CD4-positive, CD25-positive, alpha-beta regulatory T cell (primary cell): ENCODE measurements at regions not wholly inside any gene's neighbourhood (a gene's known extent, or its start where the extent isn't known, plus 50 kb on each side); places are given as distances from the start of the nearest gene placed in this dataset.
A peak's percentile ranks its signal among the peaks of the same experiment; 100 is the strongest.

Experiments used
- ATAC-seq, 2 donors: fragments of 150-1000 bp; cut with Tn5 transposase; one replicate each; pipeline ENCODE4 v1.10.0; 2021; ENCODE audit warnings: low read depth in 2 of 2, moderate number of reproducible peaks in 2 of 2, moderate library complexity in 1 of 2
- DNase-seq, 3 donors: peaks; one replicate each; pipeline versions ENCODE4 v3.0.0 to v3.0.0-alpha.2; 2012 to 2022; ENCODE audit warnings: mixed read lengths in 1 of 3
- H3K27ac ChIP-seq: one replicate; pipeline ENCODE4 v1.7.0; 2013; ENCODE audit warnings: mild to moderate bottlenecking, low read length; ENCODE audit not compliant: insufficient read depth, poor library complexity, severe bottlenecking
- H3K27me3 ChIP-seq: one replicate; pipeline ENCODE4 v1.7.0; 2013; ENCODE audit warnings: low read length; ENCODE audit not compliant: control insufficient read depth, insufficient read depth
- H3K36me3 ChIP-seq: one replicate; pipeline ENCODE4 v1.7.0; 2013; ENCODE audit warnings: mild to moderate bottlenecking, low read length, moderate library complexity; ENCODE audit not compliant: control insufficient read depth, insufficient read depth
- H3K4me1 ChIP-seq: 2 replicates; pipeline ENCODE4 v1.7.0; 2013; ENCODE audit warnings: mild to moderate bottlenecking, low read length; ENCODE audit not compliant: insufficient read depth, control insufficient read depth, poor library complexity, severe bottlenecking
- H3K4me3 ChIP-seq: one replicate; pipeline ENCODE4 v1.7.0; 2013; ENCODE audit warnings: low read depth, mild to moderate bottlenecking, low read length, moderate library complexity
- H3K9me3 ChIP-seq, 2 experiments: 1 replicate in 1 of 2; 2 replicates in 1 of 2; pipeline ENCODE4 v1.7.0; 2013; ENCODE audit warnings: low read length in 2 of 2, mild to moderate bottlenecking in 1 of 2, moderate library complexity in 1 of 2; ENCODE audit not compliant: control insufficient read depth in 2 of 2
- H3K27ac Mint-ChIP-seq, 3 donors: one replicate each; pipeline ENCODE4 v1.8.0; 2020 to 2022; ENCODE audit warnings: mild to moderate bottlenecking in 3 of 3, mixed read lengths in 3 of 3, moderate library complexity in 2 of 3
- H3K27me3 Mint-ChIP-seq: one replicate; pipeline ENCODE4 v1.8.0; 2022; ENCODE audit warnings: mild to moderate bottlenecking, mixed read lengths
- H3K36me3 Mint-ChIP-seq: one replicate; pipeline ENCODE4 v1.8.0; 2020; ENCODE audit warnings: mixed read lengths
- H3K4me1 Mint-ChIP-seq, 4 donors: one replicate each; pipeline ENCODE4 v1.8.0; 2020 to 2022; ENCODE audit warnings: mixed read lengths in 4 of 4, mild to moderate bottlenecking in 1 of 4
- H3K4me3 Mint-ChIP-seq, 4 donors: one replicate each; pipeline ENCODE4 v1.8.0; 2020 to 2022; ENCODE audit warnings: mild to moderate bottlenecking in 4 of 4, mixed read lengths in 4 of 4, moderate library complexity in 3 of 4
- H3K9me3 Mint-ChIP-seq, 7 donors: one replicate each; pipeline ENCODE4 v1.8.0; 2020 to 2022; ENCODE audit warnings: mixed read lengths in 7 of 7, mild to moderate bottlenecking in 3 of 7, moderate library complexity in 2 of 7

GRCh38 chr20:59456342-59457279 lies 147.7 kb upstream of the PHACTR3 start:
- H3K27me3 ChIP-seq: peaks cover 2% of the 10 kb centered on the region
- H3K36me3 Mint-ChIP-seq: no peaks in the 10 kb centered on the region
- no peaks in the 10 kb centered on the region for H3K4me1 ChIP-seq
- no peak overlapping the region for H3K4me3 Mint-ChIP-seq
- H3K27me3 Mint-ChIP-seq: peaks cover 24% of the 10 kb centered on the region
- no peak overlapping the region for H3K27ac Mint-ChIP-seq
- peaks cover 0 to 2% (median 0%) of the 10 kb centered on the region in 7 donors for H3K9me3 Mint-ChIP-seq
- no peak overlapping the region for H3K27ac ChIP-seq
- DNase-seq (no peak), ATAC-seq (no peak)
- H3K9me3 ChIP-seq: no peaks in the 10 kb centered on the region
- H3K36me3 ChIP-seq: no peaks in the 10 kb centered on the region
- H3K4me3 ChIP-seq: no peak overlapping the region
- no peaks in the 10 kb centered on the region for H3K4me1 Mint-ChIP-seq

GRCh38 chr20:59458645-59459044 lies 145.7 kb upstream of the PHACTR3 start:
- Histone ChIP-seq H3K4me1 (no peaks in the 10 kb centered on the region), H3K27ac (no peak overlapping the region), H3K36me3 (no peaks in the 10 kb centered on the region), H3K9me3 (no peaks in the 10 kb centered on the region), H3K27me3 (no peaks in the 10 kb centered on the region), H3K4me3 (no peak overlapping the region)
- H3K27ac Mint-ChIP-seq: no peak overlapping the region
- no peaks in the 10 kb centered on the region for H3K36me3 Mint-ChIP-seq
- H3K27me3 Mint-ChIP-seq: peaks cover 15% of the 10 kb centered on the region
- no peak overlapping the region for H3K4me3 Mint-ChIP-seq
- no peak for DNase-seq
- peaks cover 0 to 1% (median 0%) of the 10 kb centered on the region in 7 donors for H3K9me3 Mint-ChIP-seq
- no peaks in the 10 kb centered on the region for H3K4me1 Mint-ChIP-seq
- ATAC-seq: no peak

DNA sequence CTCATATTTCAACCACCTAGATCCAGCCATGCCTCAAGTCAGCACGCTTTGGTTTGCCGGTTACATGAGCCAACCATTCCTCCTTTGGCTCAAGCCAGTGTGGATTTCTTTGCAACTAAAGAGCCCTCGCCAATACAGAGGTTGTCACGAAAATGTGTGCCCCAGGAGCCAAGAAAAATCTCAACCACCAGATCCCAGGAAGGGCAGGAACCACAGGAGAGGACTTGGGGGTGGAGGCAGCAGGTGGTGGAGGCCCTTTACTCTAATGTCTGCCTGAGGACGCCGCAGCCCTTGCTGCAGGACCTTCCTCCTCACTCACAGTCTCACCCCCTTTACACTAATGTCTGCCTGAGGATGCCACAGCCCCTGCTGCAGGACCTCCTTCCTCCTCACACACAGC lies 144.8 kb upstream of the PHACTR3 start:
- no peak overlapping the region for H3K4me3 Mint-ChIP-seq
- H3K36me3 ChIP-seq: no peaks in the 10 kb centered on the region
- H3K9me3 Mint-ChIP-seq: no peaks in the 10 kb centered on the region
- H3K27ac ChIP-seq: no peak overlapping the region
- peaks cover 13% of the 10 kb centered on the region for H3K27me3 Mint-ChIP-seq
- DNase-seq: no peak
- no peaks in the 10 kb centered on the region for H3K27me3 ChIP-seq
- H3K4me1 Mint-ChIP-seq: no peaks in the 10 kb centered on the region
- H3K4me3 ChIP-seq: no peak overlapping the region
- ATAC-seq: no peak
- H3K9me3 ChIP-seq: no peaks in the 10 kb centered on the region
- H3K4me1 ChIP-seq: no peaks in the 10 kb centered on the region
- no peaks in the 10 kb centered on the region for H3K36me3 Mint-ChIP-seq
- peak overlapping the region in 1 of 3 donors; percentile 77 for H3K27ac Mint-ChIP-seq

DNA sequence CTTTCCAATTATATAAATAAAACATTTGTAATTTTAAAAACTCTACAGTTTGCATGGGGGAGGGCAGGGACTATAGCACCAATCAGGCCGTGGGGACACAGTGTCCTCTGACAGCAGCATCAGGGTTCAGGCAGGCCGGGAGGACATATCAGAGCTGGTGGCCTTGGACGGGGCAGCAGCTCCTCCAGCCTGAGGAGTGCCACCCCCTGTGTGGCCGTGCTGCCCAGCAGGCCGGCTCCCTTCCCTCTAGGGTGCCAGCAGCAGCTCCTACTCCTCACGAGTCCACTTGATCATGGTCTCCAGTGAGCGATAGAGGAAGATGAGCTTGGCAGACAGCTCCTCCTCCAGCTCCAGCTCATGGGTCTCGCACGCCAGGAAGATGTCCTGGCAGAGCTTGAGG lies 144.0 kb upstream of the PHACTR3 start:
- H3K9me3 Mint-ChIP-seq: no peaks in the 10 kb centered on the region
- no peak for DNase-seq
- no peak overlapping the region for H3K4me3 Mint-ChIP-seq
- ATAC-seq: no peak
- Histone ChIP-seq H3K4me3 (no peak overlapping the region), H3K9me3 (no peaks in the 10 kb centered on the region), H3K36me3 (no peaks in the 10 kb centered on the region), H3K27ac (no peak overlapping the region), H3K27me3 (no peaks in the 10 kb centered on the region), H3K4me1 (no peaks in the 10 kb centered on the region)
- H3K27me3 Mint-ChIP-seq: peaks cover 13% of the 10 kb centered on the region
- H3K36me3 Mint-ChIP-seq: no peaks in the 10 kb centered on the region
- no peaks in the 10 kb centered on the region for H3K4me1 Mint-ChIP-seq
- no peak overlapping the region for H3K27ac Mint-ChIP-seq

- Mint-ChIP-seq H3K4me1 (no peaks in the 10 kb centered on the region), H3K27me3 (peaks cover 13% of the 10 kb centered on the region), H3K27ac (no peak overlapping the region), H3K36me3 (no peaks in the 10 kb centered on the region), H3K4me3 (no peak overlapping the region), H3K9me3 (no peaks in the 10 kb centered on the region)
- Histone ChIP-seq H3K4me1 (no peaks in the 10 kb centered on the region), H3K9me3 (no peaks in the 10 kb centered on the region), H3K27ac (no peak overlapping the region), H3K36me3 (no peaks in the 10 kb centered on the region), H3K4me3 (no peak overlapping the region), H3K27me3 (no peaks in the 10 kb centered on the region)
- ATAC-seq (no peak), DNase-seq (no peak)
Measured at GRCh38 chr20:59461526-59461925, 142.8 kb upstream of the PHACTR3 start.

DNA sequence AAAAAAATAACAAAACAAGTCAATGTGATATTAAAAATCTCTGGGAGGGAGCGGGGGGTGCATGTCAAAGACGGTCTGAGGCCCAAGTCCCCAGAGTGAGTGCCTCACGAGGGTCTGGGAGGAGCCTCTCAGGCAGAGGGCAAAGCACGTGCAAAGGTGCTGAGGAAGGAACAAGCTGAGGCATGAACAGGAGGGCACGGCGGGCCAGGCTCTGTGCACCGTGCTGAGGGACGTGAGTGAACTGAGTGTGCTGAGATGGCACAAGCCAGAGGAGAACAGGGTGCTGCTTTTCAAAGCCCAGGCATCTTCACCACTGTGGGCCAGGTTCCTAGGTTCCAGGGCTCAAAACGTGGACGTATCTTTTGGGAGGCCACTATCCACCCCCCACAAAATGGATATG lies 142.1 kb upstream of the PHACTR3 start:
- ATAC-seq (no peak), DNase-seq (no peak)
- no peaks in the 10 kb centered on the region for H3K4me1 Mint-ChIP-seq
- no peaks in the 10 kb centered on the region for H3K9me3 Mint-ChIP-seq
- H3K36me3 Mint-ChIP-seq: no peaks in the 10 kb centered on the region
- H3K27ac Mint-ChIP-seq: no peak overlapping the region
- Histone ChIP-seq H3K36me3 (no peaks in the 10 kb centered on the region), H3K9me3 (no peaks in the 10 kb centered on the region), H3K27me3 (no peaks in the 10 kb centered on the region), H3K4me3 (no peak overlapping the region), H3K27ac (no peak overlapping the region), H3K4me1 (no peaks in the 10 kb centered on the region)
- peaks cover 10% of the 10 kb centered on the region for H3K27me3 Mint-ChIP-seq
- no peak overlapping the region for H3K4me3 Mint-ChIP-seq

- Mint-ChIP-seq H3K36me3 (no peaks in the 10 kb centered on the region), H3K9me3 (no peaks in the 10 kb centered on the region), H3K27me3 (peaks cover 4% of the 10 kb centered on the region), H3K4me1 (no peaks in the 10 kb centered on the region), H3K4me3 (no peak overlapping the region), H3K27ac (no peak overlapping the region)
- Histone ChIP-seq H3K36me3 (no peaks in the 10 kb centered on the region), H3K27ac (no peak overlapping the region), H3K4me1 (no peaks in the 10 kb centered on the region), H3K9me3 (no peaks in the 10 kb centered on the region), H3K27me3 (no peaks in the 10 kb centered on the region), H3K4me3 (no peak overlapping the region)
- ATAC-seq (no peak), DNase-seq (no peak)
Measured at GRCh38 chr20:59463541-59463940, 140.8 kb upstream of the PHACTR3 start.
